ENCODE measurements at regions not wholly inside any gene's neighbourhood (a gene's known extent, or its start where the extent isn't known, plus 50 kb on each side); places are given as distances from the start of the nearest gene placed in this dataset.
"Not testable (repeated sequence)": the region's sequence is repeated elsewhere in the genome, so short reads cannot be mapped to it uniquely, and the experiment has no call there.

DNA sequence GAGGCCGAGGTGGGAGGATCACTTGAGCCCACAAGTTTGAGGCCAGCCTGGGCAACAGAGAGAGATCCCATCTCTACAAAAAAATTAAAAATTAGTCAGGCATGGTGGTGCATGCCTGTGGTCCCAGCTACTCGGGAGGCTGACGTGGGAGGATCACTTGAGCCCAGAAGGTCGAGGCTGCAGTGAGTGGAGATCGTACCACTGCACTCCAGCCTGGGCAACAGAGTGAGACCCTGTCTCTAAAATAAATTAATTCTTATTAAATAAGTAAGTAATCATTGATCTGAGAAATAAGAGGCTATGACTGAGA lies 452.6 kb downstream of the SOX9 start:
- TF ChIP-seq, protein P1, sequence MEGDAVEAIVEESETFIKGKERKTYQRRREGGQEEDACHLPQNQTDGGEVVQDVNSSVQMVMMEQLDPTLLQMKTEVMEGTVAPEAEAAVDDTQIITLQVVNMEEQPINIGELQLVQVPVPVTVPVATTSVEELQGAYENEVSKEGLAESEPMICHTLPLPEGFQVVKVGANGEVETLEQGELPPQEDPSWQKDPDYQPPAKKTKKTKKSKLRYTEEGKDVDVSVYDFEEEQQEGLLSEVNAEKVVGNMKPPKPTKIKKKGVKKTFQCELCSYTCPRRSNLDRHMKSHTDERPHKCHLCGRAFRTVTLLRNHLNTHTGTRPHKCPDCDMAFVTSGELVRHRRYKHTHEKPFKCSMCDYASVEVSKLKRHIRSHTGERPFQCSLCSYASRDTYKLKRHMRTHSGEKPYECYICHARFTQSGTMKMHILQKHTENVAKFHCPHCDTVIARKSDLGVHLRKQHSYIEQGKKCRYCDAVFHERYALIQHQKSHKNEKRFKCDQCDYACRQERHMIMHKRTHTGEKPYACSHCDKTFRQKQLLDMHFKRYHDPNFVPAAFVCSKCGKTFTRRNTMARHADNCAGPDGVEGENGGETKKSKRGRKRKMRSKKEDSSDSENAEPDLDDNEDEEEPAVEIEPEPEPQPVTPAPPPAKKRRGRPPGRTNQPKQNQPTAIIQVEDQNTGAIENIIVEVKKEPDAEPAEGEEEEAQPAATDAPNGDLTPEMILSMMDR (conservative IDR thresholded peaks at IDR 0.05; ENCODE audit: low read depth, low read length) = not testable (repeated sequence)
- not testable (repeated sequence) for TF ChIP-seq EZH2 (IDR thresholded peaks at IDR 0.05; ENCODE audit: low read length, unreplicated experiment); EZH2phosphoT487 (IDR thresholded peaks at IDR 0.05; ENCODE audit: borderline replicate concordance, low read length)

All from PC-3 (cell line).